ENCODE measurements at regions not wholly inside any gene's neighbourhood (a gene's known extent, or its start where the extent isn't known, plus 50 kb on each side); places are given as distances from the start of the nearest gene placed in this dataset.
"Not testable (repeated sequence)": the region's sequence is repeated elsewhere in the genome, so short reads cannot be mapped to it uniquely, and the experiment has no call there.

DNA sequence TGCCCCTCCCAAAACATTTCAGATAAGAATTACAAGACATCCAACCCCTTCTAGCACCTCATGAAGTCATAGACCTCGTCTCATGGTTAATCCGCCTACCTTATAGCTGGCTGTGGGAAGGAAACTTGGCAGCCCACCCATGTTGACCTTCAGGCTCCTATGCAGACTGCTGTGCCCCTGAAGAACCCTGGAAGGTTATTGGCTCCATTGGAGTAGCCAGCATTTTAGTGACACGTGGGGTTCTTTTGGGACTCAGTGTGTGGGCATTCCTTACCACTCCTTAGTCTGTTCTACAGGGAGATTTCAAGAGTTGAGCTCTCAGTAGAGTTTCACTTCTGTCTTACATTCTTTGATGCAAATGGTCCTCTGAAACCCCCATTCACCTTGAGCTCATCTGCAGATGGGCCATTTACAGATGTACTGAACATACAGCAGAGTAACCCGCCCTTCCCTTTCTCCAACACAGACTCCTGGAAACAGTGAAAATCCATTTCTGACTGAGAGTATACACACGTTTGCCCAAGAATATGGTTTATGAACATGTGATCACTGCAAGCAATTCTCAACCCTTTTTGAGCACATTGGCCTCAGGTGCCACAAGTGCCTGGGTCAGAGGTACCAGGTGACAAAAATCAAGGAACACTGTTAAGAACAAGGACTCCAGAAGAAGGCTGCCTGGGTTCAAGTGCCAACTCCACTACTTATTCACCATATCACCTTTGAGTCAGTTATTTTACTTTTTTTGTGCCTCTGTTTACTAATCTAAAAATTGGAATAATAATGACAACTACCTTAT lies 54.0 kb upstream of the HECW1 start:
- H3K4me3 ChIP-seq (replicated peaks; ENCODE audit: low read depth, low read length), result no peak overlapping the region
- DNase-seq (ENCODE audit: extremely low read depth, low read depth), result no peak

DNA sequence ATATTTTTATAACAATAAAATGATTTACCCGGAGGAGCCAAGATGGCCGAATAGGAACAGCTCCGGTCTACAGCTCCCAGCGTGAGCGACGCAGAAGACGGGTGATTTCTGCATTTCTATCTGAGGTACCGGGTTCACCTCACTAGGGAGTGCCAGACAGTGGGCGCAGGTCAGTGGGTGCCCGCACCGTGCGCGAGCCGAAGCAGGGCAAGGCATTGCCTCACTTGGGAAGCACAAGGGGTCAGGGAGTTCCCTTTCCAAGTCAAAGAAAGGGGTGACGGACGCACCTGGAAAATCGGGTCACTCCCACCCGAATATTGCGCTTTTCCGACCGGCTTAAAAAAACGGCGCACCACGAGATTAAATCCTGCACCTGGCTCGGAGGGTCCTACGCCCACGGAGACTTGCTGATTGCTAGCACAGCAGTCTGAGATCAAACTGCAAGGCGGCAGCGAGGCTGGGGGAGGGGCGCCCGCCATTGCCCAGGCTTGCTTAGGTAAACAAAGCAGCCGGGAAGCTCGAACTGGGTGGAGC lies 53.3 kb upstream of the HECW1 start:
- not testable (repeated sequence) for H3K4me3 ChIP-seq (replicated peaks; ENCODE audit: low read depth, low read length); DNase-seq (ENCODE audit: extremely low read depth, low read depth)

More for the DNA sequence above, 54.0 kb upstream of the HECW1 start:
- TF ChIP-seq, protein P1, sequence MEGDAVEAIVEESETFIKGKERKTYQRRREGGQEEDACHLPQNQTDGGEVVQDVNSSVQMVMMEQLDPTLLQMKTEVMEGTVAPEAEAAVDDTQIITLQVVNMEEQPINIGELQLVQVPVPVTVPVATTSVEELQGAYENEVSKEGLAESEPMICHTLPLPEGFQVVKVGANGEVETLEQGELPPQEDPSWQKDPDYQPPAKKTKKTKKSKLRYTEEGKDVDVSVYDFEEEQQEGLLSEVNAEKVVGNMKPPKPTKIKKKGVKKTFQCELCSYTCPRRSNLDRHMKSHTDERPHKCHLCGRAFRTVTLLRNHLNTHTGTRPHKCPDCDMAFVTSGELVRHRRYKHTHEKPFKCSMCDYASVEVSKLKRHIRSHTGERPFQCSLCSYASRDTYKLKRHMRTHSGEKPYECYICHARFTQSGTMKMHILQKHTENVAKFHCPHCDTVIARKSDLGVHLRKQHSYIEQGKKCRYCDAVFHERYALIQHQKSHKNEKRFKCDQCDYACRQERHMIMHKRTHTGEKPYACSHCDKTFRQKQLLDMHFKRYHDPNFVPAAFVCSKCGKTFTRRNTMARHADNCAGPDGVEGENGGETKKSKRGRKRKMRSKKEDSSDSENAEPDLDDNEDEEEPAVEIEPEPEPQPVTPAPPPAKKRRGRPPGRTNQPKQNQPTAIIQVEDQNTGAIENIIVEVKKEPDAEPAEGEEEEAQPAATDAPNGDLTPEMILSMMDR (IDR thresholded peaks at IDR 0.05; ENCODE audit: low read depth, low read length, missing control alignments), result no peak

All from HFF-Myc (cell line).